Activated CD4-positive, alpha-beta T cell treated with anti-CD3 and anti-CD28 coated beads, Interleukin-2, amount 10 ng/mL, durations not matched to agents 7 days and 5 days (primary cell): ENCODE measurements at regions not wholly inside any gene's neighbourhood (a gene's known extent, or its start where the extent isn't known, plus 50 kb on each side); places are given as distances from the start of the nearest gene placed in this dataset.

Experiments used
- CTCF ChIA-PET: fragments of 350-600 bp; sonication (Branson Sonifier 250); formaldehyde crosslinking; loops from one replicate; lab custom pipeline; 2021; ENCODE audit warnings: antibody characterized with exemption; lab: Charles Lee
- POLR2A ChIA-PET: fragments of 350-600 bp; sonication (Branson Sonifier 250); formaldehyde crosslinking; loops from one replicate; lab custom pipeline; 2021; ENCODE audit warnings: antibody characterized with exemption; lab: Charles Lee
- DNase-seq: peaks from one replicate; pipeline ENCODE4 v3.0.0-alpha.2; 2020
- H3K27ac Mint-ChIP-seq: one replicate; pipeline ENCODE4 v1.8.0; 2021; ENCODE audit warnings: mild to moderate bottlenecking, moderate library complexity, mixed read lengths
- H3K27me3 Mint-ChIP-seq: one replicate; pipeline ENCODE4 v1.8.0; 2021; ENCODE audit warnings: mixed read lengths
- H3K36me3 Mint-ChIP-seq: one replicate; pipeline ENCODE4 v1.8.0; 2021; ENCODE audit warnings: low read depth, mixed read lengths
- H3K4me1 Mint-ChIP-seq: one replicate; pipeline ENCODE4 v1.8.0; 2021; ENCODE audit warnings: mixed read lengths
- H3K4me3 Mint-ChIP-seq: one replicate; pipeline ENCODE4 v1.8.0; 2021; ENCODE audit warnings: mild to moderate bottlenecking, moderate library complexity, mixed read lengths
- H3K9me3 Mint-ChIP-seq: one replicate; pipeline ENCODE4 v1.8.0; 2021; ENCODE audit warnings: mixed read lengths

- no peaks in the 10 kb centered on the region for H3K4me1 Mint-ChIP-seq
- CTCF ChIA-PET: no interaction called here
- no peak overlapping the region for H3K27ac Mint-ChIP-seq
- no peaks in the 10 kb centered on the region for H3K9me3 Mint-ChIP-seq
- no peak overlapping the region for H3K4me3 Mint-ChIP-seq
- no peaks in the 10 kb centered on the region for H3K27me3 Mint-ChIP-seq
- POLR2A ChIA-PET: no interaction called here
- no peak for DNase-seq
- no peaks in the 10 kb centered on the region for H3K36me3 Mint-ChIP-seq
Observed at GRCh38 chr2:220163486-220163885, 536.1 kb downstream of the SLC4A3 start.

DNA sequence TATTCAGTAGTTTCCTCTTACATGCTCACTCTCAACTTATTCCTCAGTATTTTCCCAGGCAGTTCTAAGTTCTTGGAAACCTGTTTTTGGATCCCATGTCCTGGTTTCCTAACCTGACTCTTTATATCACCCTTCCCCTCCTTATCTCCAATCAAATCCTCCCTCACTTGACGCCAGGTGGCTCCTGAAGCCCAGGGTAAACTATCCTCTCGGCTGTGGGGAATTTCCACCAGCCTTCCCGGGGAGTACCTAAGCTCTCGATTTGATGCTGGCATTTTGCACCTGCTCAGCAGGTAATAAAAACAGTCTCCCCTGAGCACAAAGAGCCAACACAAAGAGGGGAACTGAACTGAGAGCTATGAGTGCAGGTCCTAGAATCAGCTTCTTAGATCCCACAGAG is 538.0 kb downstream of the SLC4A3 start:
- Mint-ChIP-seq H3K4me1 (no peaks in the 10 kb centered on the region), H3K27me3 (no peaks in the 10 kb centered on the region), H3K4me3 (no peak overlapping the region), H3K36me3 (no peaks in the 10 kb centered on the region), H3K27ac (no peak overlapping the region), H3K9me3 (no peaks in the 10 kb centered on the region)
- CTCF ChIA-PET: no interaction called here
- no peak for DNase-seq
- POLR2A ChIA-PET: no interaction called here

DNA sequence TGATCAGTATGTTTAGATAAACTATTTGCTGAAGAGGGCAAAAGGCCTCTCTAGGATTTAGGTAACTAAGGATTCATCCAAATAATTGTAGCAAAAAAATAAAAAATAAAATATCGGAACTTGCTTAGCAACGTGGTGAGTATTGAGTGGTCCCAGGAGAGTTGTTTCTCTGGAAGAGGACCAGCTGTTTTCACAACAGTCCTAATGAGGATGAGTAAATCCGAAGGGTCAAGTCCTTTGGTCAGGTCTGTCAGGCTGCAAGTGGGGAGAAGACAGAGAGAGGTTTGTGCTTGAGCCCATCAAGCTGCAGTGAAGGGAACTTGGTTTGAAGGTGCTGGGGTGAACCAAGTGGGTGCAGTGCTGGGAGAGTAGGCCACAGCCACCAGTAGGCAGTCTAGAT is 539.2 kb downstream of the SLC4A3 start:
- H3K4me3 Mint-ChIP-seq: no peak overlapping the region
- no peaks in the 10 kb centered on the region for H3K4me1 Mint-ChIP-seq
- H3K27me3 Mint-ChIP-seq: no peaks in the 10 kb centered on the region
- ChIA-PET POLR2A (no interaction called here), CTCF (no interaction called here)
- no peak for DNase-seq
- no peak overlapping the region for H3K27ac Mint-ChIP-seq
- no peaks in the 10 kb centered on the region for H3K36me3 Mint-ChIP-seq
- no peaks in the 10 kb centered on the region for H3K9me3 Mint-ChIP-seq

- ChIA-PET CTCF (no interaction called here), POLR2A (no interaction called here)
- no peaks in the 10 kb centered on the region for H3K27me3 Mint-ChIP-seq
- DNase-seq: no peak
- no peak overlapping the region for H3K4me3 Mint-ChIP-seq
- no peaks in the 10 kb centered on the region for H3K9me3 Mint-ChIP-seq
- H3K27ac Mint-ChIP-seq: no peak overlapping the region
- H3K4me1 Mint-ChIP-seq: no peaks in the 10 kb centered on the region
- no peaks in the 10 kb centered on the region for H3K36me3 Mint-ChIP-seq
Observed at GRCh38 chr2:220167956-220168355, 540.5 kb downstream of the SLC4A3 start.

DNA sequence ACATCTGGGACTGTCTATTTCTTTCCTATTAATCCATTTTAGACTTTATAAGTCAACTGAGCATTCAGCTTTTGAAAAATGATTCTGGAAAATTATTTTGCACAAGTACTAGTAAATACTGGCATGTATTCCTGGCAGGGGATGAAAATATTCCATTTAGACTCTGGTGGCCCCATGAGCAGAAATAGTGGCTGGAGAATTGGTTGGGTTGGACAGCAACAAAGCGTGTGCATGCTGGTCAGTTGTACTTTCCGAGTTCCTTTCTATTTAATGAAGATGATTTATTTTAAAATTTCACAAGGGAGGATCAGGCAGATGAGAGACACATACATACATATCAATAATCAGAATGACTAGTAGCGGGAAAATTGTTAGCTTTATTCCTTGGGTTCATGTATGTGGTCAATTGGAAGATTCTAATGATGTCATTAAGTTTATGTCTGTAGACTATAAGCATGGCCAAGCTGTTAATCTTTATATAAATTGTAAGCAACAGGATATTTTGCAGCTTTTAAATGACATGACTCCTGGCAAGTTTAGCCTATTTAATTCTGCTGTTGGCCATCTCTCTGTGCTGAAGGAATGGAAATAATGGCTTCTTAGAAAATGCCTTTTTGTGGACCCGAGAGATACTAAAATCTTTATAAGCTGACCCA is 541.6 kb downstream of the SLC4A3 start:
- ChIA-PET CTCF (no interaction called here), POLR2A (no interaction called here)
- Mint-ChIP-seq H3K9me3 (no peaks in the 10 kb centered on the region), H3K27ac (no peak overlapping the region), H3K4me3 (no peak overlapping the region), H3K27me3 (no peaks in the 10 kb centered on the region), H3K36me3 (no peaks in the 10 kb centered on the region), H3K4me1 (no peaks in the 10 kb centered on the region)
- no peak for DNase-seq

- Mint-ChIP-seq H3K4me3 (no peak overlapping the region), H3K9me3 (no peaks in the 10 kb centered on the region), H3K27me3 (no peaks in the 10 kb centered on the region), H3K36me3 (no peaks in the 10 kb centered on the region), H3K4me1 (no peaks in the 10 kb centered on the region), H3K27ac (no peak overlapping the region)
- ChIA-PET POLR2A (no interaction called here), CTCF (no interaction called here)
- no peak for DNase-seq
Observed at GRCh38 chr2:220174826-220175225, 547.4 kb downstream of the SLC4A3 start.

GRCh38 chr2:220175967-220176366 is 548.5 kb downstream of the SLC4A3 start:
- ChIA-PET POLR2A (no interaction called here), CTCF (interaction anchor here (0.6 kb wide), 1 partner anchor 832 kb away, joined by 3 read pairs; no protein-coding TSS in a partner anchor)
- no peak overlapping the region for H3K4me3 Mint-ChIP-seq
- DNase-seq: no peak
- H3K27ac Mint-ChIP-seq: no peak overlapping the region
- H3K27me3 Mint-ChIP-seq: no peaks in the 10 kb centered on the region
- no peaks in the 10 kb centered on the region for H3K9me3 Mint-ChIP-seq
- no peaks in the 10 kb centered on the region for H3K4me1 Mint-ChIP-seq
- H3K36me3 Mint-ChIP-seq: no peaks in the 10 kb centered on the region

- no peak for DNase-seq
- POLR2A ChIA-PET: no interaction called here
- Mint-ChIP-seq H3K36me3 (no peaks in the 10 kb centered on the region), H3K27ac (no peak overlapping the region), H3K9me3 (no peaks in the 10 kb centered on the region), H3K4me3 (no peak overlapping the region), H3K27me3 (no peaks in the 10 kb centered on the region), H3K4me1 (no peaks in the 10 kb centered on the region)
- CTCF ChIA-PET: no interaction called here
Observed at GRCh38 chr2:220178991-220179695, 551.7 kb downstream of the SLC4A3 start.

DNA sequence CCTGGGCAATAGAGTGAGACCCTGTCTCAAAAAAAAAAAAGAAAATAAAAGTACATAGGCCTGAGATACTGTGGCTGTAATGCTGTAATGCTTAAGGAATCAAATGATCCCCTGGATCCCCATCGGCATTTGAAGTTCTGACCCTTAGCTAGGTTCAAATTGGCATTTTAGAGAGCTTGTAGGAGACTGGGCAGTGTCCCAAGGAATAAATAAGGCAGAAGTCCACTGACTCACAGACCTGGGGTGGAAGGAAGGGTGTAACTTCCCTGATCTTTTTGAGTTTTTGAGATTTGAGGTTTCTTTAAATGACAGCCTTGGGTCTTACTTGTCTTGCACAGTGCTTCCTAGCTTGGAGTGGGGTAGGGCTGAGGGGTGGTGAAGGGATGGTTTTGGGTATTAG is 553.7 kb downstream of the SLC4A3 start:
- no peak for DNase-seq
- Mint-ChIP-seq H3K9me3 (no peaks in the 10 kb centered on the region), H3K27me3 (no peaks in the 10 kb centered on the region), H3K4me1 (no peaks in the 10 kb centered on the region), H3K36me3 (no peaks in the 10 kb centered on the region), H3K27ac (no peak overlapping the region), H3K4me3 (no peak overlapping the region)
- POLR2A ChIA-PET: no interaction called here
- CTCF ChIA-PET: no interaction called here

GRCh38 chr2:220182790-220183189 is 555.4 kb downstream of the SLC4A3 start:
- Mint-ChIP-seq H3K9me3 (no peaks in the 10 kb centered on the region), H3K36me3 (no peaks in the 10 kb centered on the region), H3K4me1 (no peaks in the 10 kb centered on the region), H3K27ac (no peak overlapping the region), H3K4me3 (no peak overlapping the region), H3K27me3 (no peaks in the 10 kb centered on the region)
- DNase-seq: no peak
- ChIA-PET CTCF (no interaction called here), POLR2A (no interaction called here)

- no peaks in the 10 kb centered on the region for H3K27me3 Mint-ChIP-seq
- H3K27ac Mint-ChIP-seq: no peak overlapping the region
- ChIA-PET CTCF (no interaction called here), POLR2A (no interaction called here)
- no peak overlapping the region for H3K4me3 Mint-ChIP-seq
- no peaks in the 10 kb centered on the region for H3K4me1 Mint-ChIP-seq
- no peaks in the 10 kb centered on the region for H3K36me3 Mint-ChIP-seq
- no peaks in the 10 kb centered on the region for H3K9me3 Mint-ChIP-seq
- DNase-seq: no peak
Observed at GRCh38 chr2:220185766-220186305, 558.4 kb downstream of the SLC4A3 start.

DNA sequence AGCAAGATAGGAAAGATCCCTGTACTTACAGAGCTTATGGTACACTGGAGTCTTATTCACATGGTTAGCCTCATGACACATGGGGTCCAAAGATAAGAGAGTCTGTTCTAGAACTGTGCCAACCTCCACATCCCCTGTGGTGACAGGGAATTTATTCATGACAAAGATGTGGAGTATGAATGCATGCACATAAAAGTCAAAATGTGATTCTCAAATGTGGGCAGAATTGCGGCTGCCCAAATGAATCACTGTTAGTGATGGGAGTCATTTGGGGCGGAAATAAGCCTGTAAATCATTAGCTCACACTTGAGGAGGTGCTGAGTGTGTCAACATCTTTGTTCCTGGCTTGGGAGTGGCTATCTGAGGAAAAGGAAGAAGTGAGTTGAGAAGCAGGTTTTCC is 560.6 kb downstream of the SLC4A3 start:
- no peak for DNase-seq
- CTCF ChIA-PET: no interaction called here
- Mint-ChIP-seq H3K4me1 (no peaks in the 10 kb centered on the region), H3K27ac (no peak overlapping the region), H3K9me3 (no peaks in the 10 kb centered on the region), H3K4me3 (no peak overlapping the region), H3K36me3 (no peaks in the 10 kb centered on the region), H3K27me3 (no peaks in the 10 kb centered on the region)
- POLR2A ChIA-PET: no interaction called here

GRCh38 chr2:220191031-220191430 is 563.6 kb downstream of the SLC4A3 start:
- no peak overlapping the region for H3K27ac Mint-ChIP-seq
- no peaks in the 10 kb centered on the region for H3K4me1 Mint-ChIP-seq
- no peaks in the 10 kb centered on the region for H3K27me3 Mint-ChIP-seq
- H3K9me3 Mint-ChIP-seq: no peaks in the 10 kb centered on the region
- DNase-seq: no peak
- ChIA-PET CTCF (no interaction called here), POLR2A (no interaction called here)
- H3K4me3 Mint-ChIP-seq: no peak overlapping the region
- no peaks in the 10 kb centered on the region for H3K36me3 Mint-ChIP-seq

DNA sequence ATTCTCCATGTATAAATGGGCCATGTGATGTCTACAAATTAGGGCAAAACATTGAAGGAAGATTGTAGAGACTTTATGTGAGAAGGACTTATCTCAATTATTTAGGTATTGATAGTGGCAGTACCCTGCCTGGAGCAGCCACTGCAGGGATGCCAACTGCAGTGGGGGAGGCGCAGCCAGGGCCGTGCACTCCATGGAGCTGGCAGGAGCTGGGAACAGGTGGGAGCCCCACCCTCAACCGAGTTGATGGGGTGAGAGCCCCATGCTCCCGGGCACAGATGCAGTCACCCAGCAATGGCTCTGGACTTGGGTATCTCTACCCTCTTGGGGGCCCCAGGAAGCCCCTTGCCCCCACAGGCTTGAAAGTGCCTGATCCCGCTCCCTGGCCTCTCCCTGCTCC is 564.3 kb downstream of the SLC4A3 start:
- H3K9me3 Mint-ChIP-seq: no peaks in the 10 kb centered on the region
- ChIA-PET POLR2A (no interaction called here), CTCF (no interaction called here)
- H3K36me3 Mint-ChIP-seq: no peaks in the 10 kb centered on the region
- no peak overlapping the region for H3K27ac Mint-ChIP-seq
- no peak for DNase-seq
- no peaks in the 10 kb centered on the region for H3K4me1 Mint-ChIP-seq
- no peaks in the 10 kb centered on the region for H3K27me3 Mint-ChIP-seq
- H3K4me3 Mint-ChIP-seq: no peak overlapping the region
